IMR-90 (cell line): ENCODE measurements at regions not wholly inside any gene's neighbourhood (a gene's known extent, or its start where the extent isn't known, plus 50 kb on each side); places are given as distances from the start of the nearest gene placed in this dataset.

Source experiments
- CTCF ChIP-seq: conservative IDR thresholded peaks from 2 replicates; pipeline ENCODE4 v1.5.1; 2012; ENCODE audit warnings: mild to moderate bottlenecking, low read depth, low read length, improper control_type of control experiment
- MAFK ChIP-seq: IDR thresholded peaks from 2 replicates; pipeline ENCODE4 v1.6.1; 2012; ENCODE audit warnings: low read depth, low read length, improper control_type of control experiment
- POLR2A ChIP-seq: IDR thresholded peaks from 2 replicates; pipeline ENCODE4 v1.6.1; 2012; ENCODE audit warnings: mild to moderate bottlenecking, low read depth, low read length
- USF2 ChIP-seq: fragments of 150-350 bp; IDR thresholded peaks from 2 replicates; pipeline ENCODE4 v1.6.1; 2017; ENCODE audit warnings: mild to moderate bottlenecking, antibody characterized with exemption, low read length, low read depth

- TF ChIP-seq CTCF, result no peak
- TF ChIP-seq USF2, result no peak
- TF ChIP-seq POLR2A, result no peak
- TF ChIP-seq MAFK, result no peak
Measured at GRCh38 chr5:174503086-174503460, 221.3 kb upstream of the MSX2 start.
